Sigmoid colon (tissue), 4 donors: ENCODE measurements at regions not wholly inside any gene's neighbourhood (a gene's known extent, or its start where the extent isn't known, plus 50 kb on each side); places are given as distances from the start of the nearest gene placed in this dataset.

ENCODE experiments used
- CTCF ChIP-seq, 4 experiments: fragments of 450-650 bp in 3 of 4; fragments of 200-600 bp in 1 of 4; IDR thresholded peaks; one replicate each; pipeline ENCODE4 v1.5.1; 2016 to 2019; ENCODE audit warnings: antibody characterized with exemption in 4 of 4, mild to moderate bottlenecking in 3 of 4, moderate library complexity in 2 of 4
- POLR2A ChIP-seq, 2 donors: fragments of 450-650 bp; IDR thresholded peaks; one replicate each; pipeline ENCODE4 v1.6.1; 2016; ENCODE audit warnings: antibody characterized with exemption in 2 of 2, mild to moderate bottlenecking in 2 of 2, moderate library complexity in 2 of 2
- POLR2AphosphoS5 ChIP-seq, 4 donors: sonication (generic); formaldehyde crosslinking; IDR thresholded peaks; one replicate each; pipeline ENCODE4 v1.6.1; 2017; ENCODE audit warnings: antibody characterized with exemption in 4 of 4

- TF ChIP-seq CTCF (IDR thresholded peaks at IDR 0.05) = no peak
- no peak for TF ChIP-seq POLR2A (IDR thresholded peaks at IDR 0.05)
- no peak for TF ChIP-seq POLR2AphosphoS5 (IDR thresholded peaks at IDR 0.05)
Measured at GRCh38 chr2:215659650-215660049, 223.8 kb upstream of the FN1 start.
